ENCODE measurements at regions not wholly inside any gene's neighbourhood (a gene's known extent, or its start where the extent isn't known, plus 50 kb on each side); places are given as distances from the start of the nearest gene placed in this dataset.

- H3K27ac ChIP-seq = no peak overlapping the region
- TF ChIP-seq CTCF (conservative IDR thresholded peaks at IDR 0.05) (no peak), ZFX (IDR thresholded peaks at IDR 0.05) (no peak)
Observed at GRCh38 chr12:125968413-125968812, 903.2 kb downstream of the AACS start.

- no peak overlapping the region for H3K27ac ChIP-seq
- TF ChIP-seq CTCF (conservative IDR thresholded peaks at IDR 0.05) (no peak), ZFX (IDR thresholded peaks at IDR 0.05) (no peak)
Observed at GRCh38 chr12:125971981-125972380, 906.7 kb downstream of the AACS start.

- TF ChIP-seq ZFX (IDR thresholded peaks at IDR 0.05) (no peak), CTCF (conservative IDR thresholded peaks at IDR 0.05) (no peak)
- no peak overlapping the region for H3K27ac ChIP-seq
Observed at GRCh38 chr12:125978286-125978685, 913.1 kb downstream of the AACS start.

- no peak for TF ChIP-seq CTCF (conservative IDR thresholded peaks at IDR 0.05)
- no peak overlapping the region for H3K27ac ChIP-seq
Observed at GRCh38 chr12:125981610-125982253, 916.5 kb downstream of the AACS start.

GRCh38 chr12:125983094-125983783 is 918.0 kb downstream of the AACS start:
- no peak overlapping the region for H3K27ac ChIP-seq
- TF ChIP-seq ZFX (IDR thresholded peaks at IDR 0.05) (no peak), CTCF (conservative IDR thresholded peaks at IDR 0.05) (no peak)

GRCh38 chr12:125983784-125984500 is 918.7 kb downstream of the AACS start:
- TF ChIP-seq ZFX (IDR thresholded peaks at IDR 0.05) = no peak
- H3K27ac ChIP-seq = no peak overlapping the region

GRCh38 chr12:125988545-125988944 is 923.3 kb downstream of the AACS start:
- H3K27ac ChIP-seq = no peak overlapping the region
- TF ChIP-seq ZFX (IDR thresholded peaks at IDR 0.05) (no peak), CTCF (conservative IDR thresholded peaks at IDR 0.05) (no peak)
